Stimulated activated CD4-positive, alpha-beta T cell treated with anti-CD3 and anti-CD28 coated beads, Interleukin-12 subunit alpha, Interleukin-12 subunit beta, amount 100 ng/mL, for 24 hours (primary cell): ENCODE measurements at regions not wholly inside any gene's neighbourhood (a gene's known extent, or its start where the extent isn't known, plus 50 kb on each side); places are given as distances from the start of the nearest gene placed in this dataset.
"Not testable (repeated sequence)": the region's sequence is repeated elsewhere in the genome, so short reads cannot be mapped to it uniquely, and the experiment has no call there.

Experiments
- DNase-seq, 2 experiments: peaks; one replicate each; pipeline ENCODE4 v3.0.0-alpha.2; 2020; ENCODE audit warnings: low read depth in 2 of 2

DNA sequence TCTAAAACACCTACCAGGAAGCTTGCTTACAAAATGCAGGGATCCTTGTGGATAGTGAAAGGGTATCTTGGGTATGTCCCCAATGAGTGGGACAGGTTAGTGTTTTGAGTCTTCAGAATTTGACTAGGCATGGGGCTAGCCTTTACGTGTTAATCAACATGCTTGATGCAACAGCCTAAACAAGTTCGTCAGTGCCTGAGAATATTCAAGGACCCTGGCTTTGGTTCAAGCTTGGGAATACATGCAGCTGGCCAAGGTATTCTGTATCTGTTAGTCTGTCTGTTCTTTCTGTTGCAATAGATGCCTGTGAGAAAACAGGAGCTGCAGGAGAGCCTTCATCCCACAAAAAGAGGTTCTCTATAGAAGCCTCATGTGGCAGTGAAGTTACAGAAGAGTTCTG lies 149.5 kb downstream of the CCNG2 start:
- no peak for DNase-seq

DNA sequence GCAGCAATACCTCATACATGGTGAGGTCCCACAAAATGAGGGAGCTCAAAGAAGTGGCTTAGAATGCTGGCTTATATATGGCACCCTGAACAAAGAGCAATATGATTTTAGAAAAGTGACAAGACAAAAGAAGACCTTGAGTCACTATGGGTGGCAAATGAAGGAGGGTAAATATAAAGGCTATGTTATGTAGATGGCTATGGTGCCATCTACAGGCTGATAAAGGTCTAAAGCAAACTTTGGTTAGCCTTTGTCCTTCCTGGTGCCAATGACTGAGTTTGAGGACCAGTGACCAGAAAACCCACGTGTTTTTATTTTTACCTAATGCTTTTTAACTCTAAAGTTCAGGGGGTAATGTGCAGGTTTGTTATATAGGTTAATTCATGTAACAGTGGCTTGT lies 151.8 kb downstream of the CCNG2 start:
- DNase-seq, result no peak

GRCh38 chr4:77309496-77309895 lies 152.5 kb downstream of the CCNG2 start:
- no peak for DNase-seq

DNA sequence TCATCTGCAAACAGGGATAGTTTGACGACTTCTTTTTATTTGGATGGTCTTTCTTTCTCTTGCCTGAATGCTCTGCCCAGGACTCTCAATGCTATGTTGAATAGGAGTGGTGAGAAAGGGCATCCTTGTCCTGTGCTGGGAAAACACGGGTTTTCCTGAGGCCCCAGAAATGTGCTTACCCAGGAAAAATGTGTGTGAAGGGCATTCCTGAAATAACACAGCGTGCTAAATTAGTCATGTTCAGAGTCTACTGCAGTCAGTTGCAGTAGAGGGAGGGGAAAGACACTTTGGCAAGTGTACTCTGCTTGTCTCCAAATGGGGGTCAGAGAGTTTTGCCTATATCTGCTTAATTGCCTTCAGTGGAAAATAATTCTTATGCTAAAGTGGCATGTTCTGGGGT lies 153.9 kb downstream of the CCNG2 start:
- no peak for DNase-seq

DNA sequence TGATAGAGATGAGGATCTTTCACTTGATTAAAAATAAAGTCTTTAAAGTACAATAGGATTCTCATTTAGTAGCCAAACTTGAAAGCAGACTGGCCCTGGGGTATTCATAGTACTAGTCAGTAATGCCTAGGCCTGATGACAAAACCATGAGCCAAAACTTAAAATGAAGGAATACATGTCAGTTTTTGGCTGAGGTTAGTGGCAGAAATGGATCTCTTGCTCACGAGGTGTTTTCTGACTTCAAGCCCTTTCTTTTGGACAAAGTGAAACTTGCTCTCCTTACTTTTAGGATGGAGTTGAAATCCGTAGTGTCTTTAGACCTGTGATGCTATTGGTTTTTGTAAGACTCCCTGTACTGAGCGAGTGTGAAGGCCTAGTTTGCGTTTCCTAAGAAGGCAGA lies 157.7 kb downstream of the CCNG2 start:
- no peak for DNase-seq

DNA sequence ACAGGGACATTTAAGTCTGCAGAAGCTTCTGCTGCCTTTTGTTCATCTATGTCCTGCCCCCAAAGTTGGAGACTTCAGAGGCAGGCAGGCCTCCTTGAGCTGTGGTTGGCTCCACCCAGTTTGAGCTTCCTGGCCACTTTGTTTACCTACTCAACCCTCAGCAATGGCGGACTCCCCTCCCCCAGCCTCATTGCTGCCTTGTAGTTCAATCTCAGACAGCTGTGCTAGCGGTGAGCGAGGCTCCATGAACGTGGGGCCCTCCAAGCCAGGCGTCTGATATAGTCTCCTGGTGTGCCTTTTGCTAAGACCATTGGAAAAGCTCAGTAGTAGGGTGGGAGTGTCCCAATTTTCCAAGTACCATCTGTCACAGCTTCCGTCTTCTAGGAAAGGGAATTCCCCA lies 170.1 kb downstream of the CCNG2 start:
- no peak for DNase-seq

- no peak for DNase-seq
Observed at GRCh38 chr4:77332696-77333270, 175.8 kb downstream of the CCNG2 start.

DNA sequence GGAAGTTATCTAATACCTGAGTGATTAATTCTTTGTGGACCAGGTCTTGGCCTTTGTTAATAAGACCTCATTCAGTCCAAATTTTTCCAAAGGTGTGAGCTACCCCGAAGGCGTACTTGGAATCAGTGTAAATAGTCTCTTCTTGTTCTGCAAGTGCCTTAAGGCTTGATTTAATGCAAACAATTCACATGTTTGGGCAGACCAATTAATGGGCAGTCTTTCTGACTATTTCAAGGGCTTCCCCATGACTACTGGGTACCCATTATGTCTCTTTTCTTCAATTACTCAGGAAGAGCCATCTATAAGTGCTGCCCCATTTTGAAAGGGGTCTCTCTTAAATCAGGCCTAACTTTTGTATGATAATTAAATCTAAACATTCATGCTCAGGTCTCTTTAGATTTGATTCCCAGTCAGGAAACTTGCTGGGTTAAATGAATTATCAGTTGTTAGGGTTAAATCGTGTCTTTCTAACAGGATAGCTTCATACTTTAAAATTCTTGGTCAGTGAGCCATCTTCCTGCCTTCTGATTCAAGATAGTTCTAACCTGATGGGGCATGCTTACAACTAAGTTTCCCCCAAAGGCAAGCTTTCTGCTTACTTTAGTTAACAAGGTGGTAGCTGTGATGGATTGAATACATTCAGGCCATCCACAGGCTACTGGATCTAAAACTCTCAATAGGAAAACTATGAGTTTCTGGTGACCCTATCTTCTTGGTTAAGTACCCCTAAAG lies 179.6 kb downstream of the CCNG2 start:
- DNase-seq, result no peak

DNA sequence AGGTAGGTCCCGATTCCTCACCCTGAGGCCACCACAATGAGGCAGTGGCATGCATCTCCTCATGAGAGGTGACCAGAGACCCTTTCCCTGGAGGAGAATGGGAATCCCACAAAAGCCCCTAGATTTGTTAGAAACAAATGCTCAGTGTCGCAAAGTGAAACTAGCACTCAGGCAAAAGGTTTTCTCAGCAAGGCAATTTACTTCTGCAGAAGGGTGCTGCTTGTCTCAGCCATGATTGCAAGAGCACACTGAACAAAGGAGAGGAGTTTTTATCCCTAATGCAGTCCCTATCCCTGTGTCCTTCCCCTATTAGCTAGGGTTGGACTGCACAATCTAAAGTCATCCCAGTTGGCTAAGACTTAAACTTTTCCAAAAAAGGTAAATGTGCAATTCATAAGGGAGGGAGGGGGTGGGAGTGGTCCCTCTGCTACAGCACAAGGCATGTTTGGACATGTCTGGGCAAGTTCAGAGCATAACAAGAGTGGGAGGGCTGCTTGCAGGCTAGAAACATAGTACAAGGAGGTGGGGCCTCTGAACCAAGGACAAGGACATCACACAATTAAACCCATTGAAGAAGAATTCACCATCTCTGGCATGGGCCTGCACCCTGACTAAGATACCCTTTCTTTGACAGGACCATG lies 185.3 kb downstream of the CCNG2 start:
- no peak for DNase-seq

DNA sequence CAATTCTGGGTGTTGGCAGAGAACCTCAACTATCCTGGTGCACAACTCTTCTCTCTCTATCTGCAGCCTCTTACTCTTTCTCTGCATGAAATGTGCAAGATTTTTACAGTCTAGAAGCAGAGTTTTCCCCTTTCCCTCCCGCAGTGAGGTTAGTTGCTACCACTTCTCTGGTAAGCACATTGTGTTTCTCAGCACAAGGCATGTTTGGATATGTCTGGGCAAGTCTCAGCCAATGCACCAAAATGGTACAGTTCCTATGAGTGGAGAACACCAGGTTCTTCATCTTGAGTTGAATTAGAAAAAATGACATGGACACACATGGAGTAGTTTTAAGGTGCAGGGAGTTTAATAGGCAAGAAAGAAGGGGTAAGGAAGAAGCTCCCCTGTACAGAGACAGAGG lies 187.0 kb downstream of the CCNG2 start:
- no peak for DNase-seq

GRCh38 chr4:77344784-77345183 lies 187.8 kb downstream of the CCNG2 start:
- no peak for DNase-seq

GRCh38 chr4:77347351-77347966 lies 190.5 kb downstream of the CCNG2 start:
- no peak for DNase-seq

DNA sequence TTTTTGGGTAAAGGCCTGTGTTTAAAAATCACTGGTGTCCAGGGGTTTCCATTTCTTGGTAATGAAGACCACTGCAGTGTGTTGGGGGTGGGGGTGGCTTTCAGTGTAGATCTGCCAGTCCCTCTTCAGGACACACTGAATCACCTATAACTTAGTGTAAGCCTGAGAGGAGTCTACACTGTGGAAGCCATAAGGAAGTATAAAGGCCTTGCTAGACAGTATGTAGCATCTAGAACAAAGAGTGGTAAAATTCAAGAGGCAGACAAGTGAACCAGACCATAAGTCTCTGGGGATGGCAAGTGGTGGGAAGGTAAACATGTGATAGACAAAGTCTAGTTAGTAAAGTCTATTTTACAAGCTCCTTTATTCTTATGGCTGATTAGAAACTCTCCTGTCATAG lies 191.8 kb downstream of the CCNG2 start:
- no peak for DNase-seq

- DNase-seq, result no peak
Observed at GRCh38 chr4:77349364-77349763, 192.4 kb downstream of the CCNG2 start.

DNA sequence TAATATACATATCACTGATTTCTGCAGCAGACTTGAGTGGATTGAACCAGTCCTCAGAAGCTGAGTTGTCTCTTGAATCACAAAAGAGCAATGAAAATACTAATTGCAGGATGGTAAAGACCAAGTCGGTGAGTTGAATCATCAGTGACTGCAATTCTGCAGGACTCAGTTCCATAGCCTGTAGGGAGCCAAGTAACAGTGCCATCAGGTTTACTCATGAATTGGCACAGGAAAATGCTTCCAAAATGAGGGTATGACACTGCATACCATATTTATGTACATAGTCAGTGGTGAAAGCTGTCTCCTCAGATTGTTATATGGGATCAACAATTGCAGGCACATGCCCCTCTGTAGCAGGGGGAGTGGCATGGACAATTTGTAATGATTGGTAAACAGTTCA lies 192.8 kb downstream of the CCNG2 start:
- no peak for DNase-seq

GRCh38 chr4:77352192-77352591 lies 195.2 kb downstream of the CCNG2 start:
- DNase-seq, result no peak

DNA sequence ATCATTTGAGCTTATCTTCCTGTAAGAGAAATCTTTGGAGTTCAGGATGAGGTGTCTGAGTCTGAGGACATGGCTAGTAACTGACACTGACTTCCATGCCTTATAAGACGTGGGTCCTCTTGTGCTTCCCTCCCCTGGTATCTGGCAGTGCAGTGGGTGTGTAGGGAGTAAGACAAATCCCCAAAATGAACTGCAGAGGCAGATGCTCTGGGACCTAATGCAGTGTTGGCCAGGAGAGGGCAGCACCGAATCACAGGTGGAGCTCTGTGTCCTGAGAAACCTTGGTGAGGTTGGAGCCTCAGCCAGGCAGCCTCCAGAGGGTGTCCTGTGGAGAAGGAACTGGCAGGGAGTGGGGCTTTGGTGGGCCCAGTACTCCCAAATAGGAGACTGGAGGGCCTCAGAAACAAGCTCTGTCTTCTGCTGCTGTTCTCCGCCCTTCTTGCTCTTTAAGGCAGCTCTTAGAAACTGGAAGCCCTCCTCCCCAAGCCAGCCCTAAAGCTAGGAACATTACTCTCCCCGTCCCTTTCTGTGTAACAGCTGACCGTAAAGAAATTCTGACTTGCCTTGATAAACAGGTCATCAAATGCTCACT lies 196.8 kb downstream of the CCNG2 start:
- not testable (repeated sequence) for DNase-seq

- DNase-seq, result no peak
Observed at GRCh38 chr4:77354550-77354949, 197.5 kb downstream of the CCNG2 start.

DNA sequence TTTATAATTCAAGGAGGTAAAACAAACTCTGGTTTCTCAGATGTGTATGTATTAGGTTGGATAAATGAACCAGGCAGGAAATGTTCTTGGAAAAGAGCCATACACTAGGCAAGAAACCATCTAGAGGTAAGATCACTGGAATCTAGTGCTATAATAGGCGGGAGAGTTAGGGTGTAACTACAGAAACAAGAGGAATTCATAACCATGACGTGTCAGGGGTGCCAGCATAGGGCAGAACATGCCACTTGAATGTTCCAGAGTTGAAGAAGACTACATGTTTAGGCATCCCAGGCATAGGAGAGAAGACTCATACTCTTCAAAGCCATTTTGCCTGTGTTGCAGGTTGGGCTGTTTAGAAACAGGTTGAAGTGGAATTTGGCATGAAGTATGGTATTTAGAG lies 198.7 kb downstream of the CCNG2 start:
- no peak for DNase-seq

DNA sequence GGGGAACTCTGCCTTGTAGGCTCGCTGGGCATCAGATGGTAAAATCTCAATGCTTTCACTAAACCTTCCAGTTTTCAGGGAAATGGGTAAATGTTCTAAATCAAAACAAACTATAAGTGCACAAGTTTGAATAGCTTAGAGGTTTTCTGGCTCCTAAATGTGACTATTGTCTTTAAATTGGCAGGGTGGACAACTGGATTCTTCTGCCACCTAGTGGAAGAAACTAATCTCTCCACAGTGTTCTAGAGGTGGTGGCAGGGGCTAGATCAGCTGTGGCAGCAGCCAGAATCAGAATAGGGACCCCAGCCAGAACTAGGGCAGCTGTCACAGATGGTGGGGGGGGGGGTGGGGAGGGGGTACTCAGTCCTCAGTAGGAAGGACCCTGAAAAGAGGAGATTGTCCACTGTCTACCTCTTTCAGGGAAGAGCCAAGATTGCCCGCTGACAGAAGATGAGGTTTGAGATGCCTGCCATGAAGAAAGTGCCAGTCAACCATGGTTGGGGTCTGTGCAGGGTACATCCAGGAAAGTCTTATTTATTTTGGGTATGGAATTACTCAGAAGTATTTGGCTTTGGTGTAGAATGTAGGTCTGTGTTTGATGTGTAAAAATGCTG lies 201.4 kb downstream of the CCNG2 start:
- no peak for DNase-seq

DNA sequence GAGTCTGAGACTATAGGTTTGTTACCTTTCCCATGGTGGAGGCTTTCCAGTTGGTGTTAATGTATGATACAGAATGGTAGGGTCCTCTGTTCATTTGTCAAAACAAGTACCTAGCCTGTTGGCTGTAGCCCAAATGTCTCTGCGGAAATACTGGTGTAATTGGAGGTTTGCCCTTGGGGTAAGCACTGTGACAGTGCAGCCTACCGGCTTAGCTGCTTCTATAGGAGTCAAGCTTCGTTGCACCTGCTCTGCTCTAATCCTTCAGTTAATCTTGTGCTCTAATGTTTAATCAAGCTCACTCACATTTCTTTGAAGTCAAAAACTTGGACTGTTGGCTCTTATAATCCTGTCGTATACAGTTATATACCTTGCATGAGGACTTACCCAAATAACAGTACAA lies 203.4 kb downstream of the CCNG2 start:
- DNase-seq, result no peak

DNA sequence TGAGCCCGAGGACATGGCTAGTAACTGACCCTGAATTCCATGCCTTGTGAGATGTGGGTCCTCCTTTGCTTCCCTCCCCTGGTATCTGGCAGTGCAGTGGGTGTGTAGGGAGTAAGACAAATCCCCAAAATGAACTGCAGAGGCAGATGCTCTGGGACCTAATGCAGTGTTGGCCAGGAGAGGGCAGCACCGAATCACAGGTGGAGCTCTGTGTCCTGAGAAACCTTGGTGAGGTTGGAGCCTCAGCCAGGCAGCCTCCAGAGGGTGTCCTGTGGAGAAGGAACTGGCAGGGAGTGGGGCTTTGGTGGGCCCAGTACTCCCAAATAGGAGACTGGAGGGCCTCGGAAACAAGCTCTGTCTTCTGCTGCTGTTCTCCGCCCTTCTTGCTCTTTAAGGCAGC lies 209.9 kb downstream of the CCNG2 start:
- not testable (repeated sequence) for DNase-seq
